HG02973 (cell line): ENCODE measurements at regions not wholly inside any gene's neighbourhood (a gene's known extent, or its start where the extent isn't known, plus 50 kb on each side); places are given as distances from the start of the nearest gene placed in this dataset.
"Not testable (repeated sequence)": the region's sequence is repeated elsewhere in the genome, so short reads cannot be mapped to it uniquely, and the experiment has no call there.

Source experiments
- ATAC-seq: cut with Tn5 transposase; IDR thresholded peaks from one replicate; pipeline ENCODE4 v1.9.1; 2021; ENCODE audit warnings: moderate library complexity; ENCODE audit not compliant: unreplicated experiment

DNA sequence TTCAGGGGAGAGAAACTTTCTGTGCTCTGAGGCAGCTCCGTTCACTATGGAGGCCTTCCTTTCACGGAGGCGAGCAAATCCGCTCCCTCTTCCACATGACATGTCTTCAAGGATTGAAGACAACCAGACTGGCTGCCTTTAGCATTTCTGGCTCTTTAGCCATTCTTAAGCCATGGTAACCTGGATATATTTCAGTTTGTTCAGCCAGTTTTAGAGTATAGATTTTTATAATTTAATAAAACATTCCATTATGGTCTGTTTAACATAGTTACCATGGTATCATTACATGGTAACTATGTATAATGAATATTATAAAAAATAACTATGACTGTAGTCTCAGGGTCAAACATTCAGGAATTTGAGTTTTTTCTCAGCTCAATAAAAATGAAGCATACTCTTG, 54.2 kb upstream of the NFIA start:
- no peak for ATAC-seq

- not testable (repeated sequence) for ATAC-seq
Observed at GRCh38 chr1:61018068-61018467, 64.3 kb upstream of the NFIA start.

DNA sequence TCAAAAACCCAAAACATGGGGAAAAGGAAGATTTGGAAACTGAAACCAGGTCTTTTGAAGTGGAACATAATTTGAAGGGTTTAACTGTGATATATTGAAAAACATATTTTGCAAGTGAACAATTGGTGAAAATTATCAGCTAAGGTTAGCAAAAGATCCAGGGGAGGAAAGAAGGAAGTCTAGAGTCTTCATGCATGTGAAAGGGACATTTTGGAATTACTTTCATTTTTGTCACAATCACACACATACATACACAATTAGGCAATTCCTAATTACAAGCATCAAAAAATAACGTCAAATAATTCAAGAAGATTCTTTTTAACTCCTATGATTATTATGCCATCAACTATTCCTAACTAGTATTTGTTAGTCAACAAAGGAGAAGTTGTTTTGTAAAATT, 64.7 kb upstream of the NFIA start:
- no peak for ATAC-seq

DNA sequence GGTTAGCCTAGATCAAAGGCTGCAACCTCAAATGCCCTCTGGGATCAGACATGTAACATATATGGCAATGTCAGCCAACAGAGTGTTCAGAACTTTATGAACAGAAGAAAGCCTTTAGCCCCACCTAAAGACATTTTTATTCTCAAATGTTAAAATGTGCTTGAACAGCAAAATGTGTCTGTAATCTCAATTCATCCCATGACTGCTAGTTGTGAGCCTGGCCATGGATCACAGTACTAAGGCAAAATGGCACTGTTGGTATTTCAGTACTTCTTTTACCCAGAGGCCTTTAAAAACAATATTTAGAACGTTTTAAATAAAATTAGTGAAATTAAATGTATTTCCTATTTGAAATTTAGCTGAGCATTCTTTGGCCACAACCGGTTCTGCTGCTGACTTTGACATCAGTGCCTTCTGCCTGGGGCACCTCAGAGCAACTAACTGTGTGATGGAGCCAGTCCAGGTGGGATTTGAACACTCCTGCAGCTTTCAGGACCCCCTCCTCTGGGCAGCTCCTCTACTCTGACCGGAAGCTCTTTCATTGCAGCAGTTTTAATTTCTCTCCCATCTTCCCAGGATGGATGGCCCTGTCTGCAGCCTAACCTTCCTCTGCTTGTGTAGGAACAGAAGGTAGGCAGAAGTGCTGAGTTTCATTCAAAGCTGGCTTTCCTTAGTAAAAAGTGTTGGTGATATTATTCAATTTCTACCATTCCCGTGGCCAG, 68.3 kb upstream of the NFIA start:
- no peak for ATAC-seq

- ATAC-seq = no peak
Observed at GRCh38 chr1:61013189-61013945, 69.0 kb upstream of the NFIA start.

DNA sequence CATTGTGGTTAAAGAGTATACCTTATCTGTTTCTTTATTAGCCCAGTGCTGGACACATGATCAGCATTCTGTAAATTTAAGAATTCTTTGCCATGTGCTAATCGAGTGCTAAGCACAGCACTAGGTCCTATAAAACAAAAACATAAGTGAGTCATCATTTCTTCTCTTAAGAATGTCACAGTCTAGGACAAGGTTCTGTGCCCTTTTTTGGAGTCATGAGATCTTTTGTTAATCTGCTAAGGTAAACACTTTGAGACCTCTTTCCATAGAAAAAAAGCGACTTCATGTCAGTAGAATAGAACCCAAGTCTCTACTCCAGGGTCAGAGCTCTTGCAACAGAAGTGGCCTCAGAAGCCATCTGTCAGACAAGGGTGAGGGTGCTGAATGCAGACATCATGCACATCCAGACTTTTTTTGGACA, 70.0 kb upstream of the NFIA start:
- no peak for ATAC-seq

DNA sequence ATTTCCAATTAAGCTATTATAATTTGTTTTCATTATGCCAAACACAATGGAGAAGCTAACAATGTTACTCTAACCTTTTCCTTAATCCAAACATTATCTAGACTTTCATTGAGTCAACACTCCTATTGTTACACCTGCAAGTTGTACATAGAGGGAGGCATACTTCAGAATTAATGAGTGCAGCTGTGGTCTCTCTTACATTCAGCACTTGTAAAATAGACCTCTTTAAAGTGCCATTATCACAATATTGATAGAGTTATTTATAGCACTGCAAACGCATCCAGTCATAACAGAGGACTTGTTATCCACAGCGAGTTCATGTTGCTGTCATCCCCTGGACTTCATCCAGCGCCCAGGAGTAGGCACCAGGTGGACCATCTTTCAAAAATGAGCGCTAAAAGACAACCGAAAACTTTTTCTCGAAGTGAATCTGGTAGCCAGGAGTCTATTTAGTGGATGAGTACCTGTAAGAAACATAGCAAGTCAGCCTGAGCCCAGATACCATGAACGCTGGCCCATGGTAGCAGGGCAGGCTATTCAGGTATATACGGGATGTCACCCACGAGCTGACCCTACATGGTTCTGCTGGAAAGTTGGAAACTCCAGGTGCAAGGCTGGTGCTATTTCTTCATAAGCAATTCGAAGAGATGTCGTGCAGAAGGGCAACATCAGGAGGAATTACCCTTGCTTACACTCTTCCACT, 70.6 kb upstream of the NFIA start:
- no peak for ATAC-seq

DNA sequence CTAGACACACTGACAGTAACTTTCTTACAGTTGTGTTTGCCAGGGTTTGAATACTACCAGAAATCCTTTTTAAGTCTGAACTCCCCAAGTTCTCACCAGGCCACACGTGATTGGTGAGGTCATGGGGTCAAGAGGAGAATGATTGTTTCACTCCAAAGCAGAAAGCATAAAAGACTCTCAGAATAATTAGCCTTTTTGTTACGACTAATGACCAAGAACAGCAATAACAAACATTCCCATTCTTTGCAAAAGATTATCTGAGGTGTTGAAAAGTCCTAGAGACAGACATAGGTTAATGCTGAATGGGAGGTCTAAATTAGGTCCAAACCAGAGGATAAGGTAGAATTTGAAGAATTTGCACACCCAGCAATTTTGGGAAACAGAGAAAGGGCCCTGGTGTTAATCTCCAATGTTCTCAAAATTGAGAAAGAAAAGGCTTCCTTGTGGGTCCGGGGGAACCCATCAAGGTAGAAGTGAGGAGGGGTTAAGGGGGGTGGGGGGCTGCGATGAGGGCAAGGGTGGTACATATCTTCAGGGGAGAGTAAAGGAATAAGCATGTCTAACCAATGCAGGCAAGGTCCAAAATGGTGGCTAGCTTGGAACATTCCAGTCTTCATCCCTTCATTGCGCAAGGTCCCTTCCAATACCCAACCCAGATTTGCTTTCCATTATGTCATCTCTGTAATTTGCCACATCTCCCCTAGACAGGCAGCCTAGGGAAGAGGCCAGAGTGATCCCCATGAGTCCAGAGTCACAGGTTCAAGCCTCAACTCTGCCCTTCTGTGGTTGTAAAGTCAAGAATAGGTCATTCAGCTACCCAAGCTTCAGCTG, 74.6 kb upstream of the NFIA start:
- no peak for ATAC-seq

DNA sequence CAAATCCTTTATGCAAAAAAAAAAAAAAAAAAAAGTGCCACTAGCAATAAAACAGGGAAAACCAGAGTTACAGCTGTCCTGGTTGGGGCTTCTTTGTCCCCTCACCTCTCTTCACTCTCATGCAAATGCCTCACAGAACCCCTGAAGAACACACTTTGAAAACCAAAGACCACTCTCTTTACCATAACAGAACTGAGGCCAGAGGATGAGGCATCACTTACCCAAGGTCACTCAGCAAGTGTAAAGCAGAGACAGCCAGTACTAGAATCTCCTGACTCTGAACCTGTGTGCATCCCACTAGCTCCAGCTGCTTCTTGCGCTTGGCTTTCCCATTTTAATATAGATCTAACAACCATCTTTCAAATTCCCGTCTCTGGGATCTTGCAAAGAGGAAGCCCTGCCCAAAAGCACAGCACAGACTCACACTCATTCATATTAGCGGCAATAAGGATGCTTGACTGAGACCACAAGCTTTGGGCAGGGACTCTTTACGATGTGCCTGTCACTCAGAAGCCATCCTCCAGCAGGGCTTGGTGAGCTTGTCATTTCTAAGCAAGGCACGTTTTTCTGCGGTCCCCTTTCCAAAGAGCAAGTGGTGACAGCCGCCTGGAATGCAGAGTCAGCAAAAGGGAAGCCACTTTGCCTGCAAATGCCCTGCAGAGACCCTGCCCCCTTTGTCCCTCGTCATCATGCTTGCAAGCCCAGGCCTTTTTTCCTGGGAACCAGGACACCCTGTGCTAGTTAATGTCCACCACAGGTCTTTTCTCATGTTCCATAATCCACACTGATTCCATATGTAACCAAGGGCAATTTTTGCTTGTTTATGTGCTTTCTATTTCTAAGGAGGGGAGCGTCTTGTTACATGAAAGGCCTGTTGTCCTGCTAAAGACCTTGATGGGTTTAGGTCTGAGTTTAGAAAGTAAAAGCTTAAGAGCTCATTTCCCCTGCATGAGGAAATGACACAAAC, 76.5 kb upstream of the NFIA start:
- no peak for ATAC-seq

- no peak for ATAC-seq
Observed at GRCh38 chr1:61004262-61005003, 77.9 kb upstream of the NFIA start.

GRCh38 chr1:61000327-61000726, 82.0 kb upstream of the NFIA start:
- ATAC-seq = no peak

DNA sequence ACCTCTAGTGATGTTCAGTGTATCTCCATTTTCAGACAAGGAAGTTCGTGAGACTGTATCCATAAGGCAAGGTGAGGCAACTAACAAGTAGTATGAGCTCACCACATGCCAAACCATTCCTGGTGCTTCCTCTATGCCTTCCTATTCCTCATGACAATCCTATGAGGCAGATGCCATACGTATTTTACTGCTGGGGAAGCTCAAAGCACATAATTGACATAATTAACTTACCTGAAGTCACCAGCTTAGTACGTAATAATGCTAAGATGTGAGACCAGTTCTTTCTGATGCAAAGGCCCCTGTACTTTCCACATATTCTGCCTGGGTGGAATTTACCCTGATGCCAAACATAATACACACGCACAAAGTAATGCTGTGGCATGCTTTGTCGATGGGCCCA, 83.6 kb upstream of the NFIA start:
- ATAC-seq = no peak

DNA sequence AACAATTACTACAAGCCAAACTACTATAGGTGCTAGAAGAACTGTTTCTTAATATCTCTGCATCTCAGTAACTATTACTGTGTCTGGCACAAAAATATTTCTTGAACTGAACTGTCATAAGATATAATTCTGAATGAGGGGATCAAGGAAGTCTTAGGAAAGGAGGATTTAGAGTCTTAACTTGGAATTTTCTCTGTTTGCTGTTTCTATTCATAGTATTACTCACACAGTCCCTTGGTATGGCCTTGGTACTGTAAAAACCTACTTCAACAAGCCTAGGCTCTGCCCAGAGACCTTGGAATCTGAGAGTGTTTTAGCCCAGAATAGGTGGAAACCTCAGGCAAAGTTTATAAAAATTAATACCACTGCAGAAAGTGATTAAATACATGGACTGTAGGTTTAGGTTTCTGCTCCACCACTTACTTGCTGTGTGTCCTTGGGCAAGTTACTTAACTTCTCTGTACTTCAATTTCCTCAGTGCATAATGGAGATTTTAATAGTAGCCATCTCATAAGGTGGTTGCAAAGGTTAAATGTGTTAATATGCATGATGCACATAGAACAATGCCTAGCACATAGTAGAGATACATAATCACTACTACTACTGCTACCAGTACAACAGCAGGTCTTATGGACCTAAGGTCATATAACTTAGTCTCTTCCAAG, 87.4 kb upstream of the NFIA start:
- ATAC-seq = no peak

DNA sequence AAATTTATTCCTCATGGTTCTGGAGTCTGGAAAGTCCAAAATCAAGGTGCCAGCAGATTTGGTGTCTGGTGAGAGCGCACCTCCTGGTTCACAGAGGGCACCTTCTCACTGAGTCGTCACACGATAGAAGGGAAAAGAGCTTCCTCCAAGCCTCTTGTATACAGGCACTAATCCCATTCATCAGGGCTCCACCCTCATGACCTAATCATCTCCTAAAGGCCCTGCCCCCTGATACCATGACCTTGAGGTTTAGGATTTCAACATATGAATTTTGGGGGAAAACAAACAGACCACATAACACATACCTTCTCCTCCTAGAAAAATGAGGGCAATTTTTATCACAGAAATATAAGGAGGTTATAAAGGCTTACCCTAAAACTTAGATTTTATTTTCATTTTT, 88.0 kb upstream of the NFIA start:
- no peak for ATAC-seq

DNA sequence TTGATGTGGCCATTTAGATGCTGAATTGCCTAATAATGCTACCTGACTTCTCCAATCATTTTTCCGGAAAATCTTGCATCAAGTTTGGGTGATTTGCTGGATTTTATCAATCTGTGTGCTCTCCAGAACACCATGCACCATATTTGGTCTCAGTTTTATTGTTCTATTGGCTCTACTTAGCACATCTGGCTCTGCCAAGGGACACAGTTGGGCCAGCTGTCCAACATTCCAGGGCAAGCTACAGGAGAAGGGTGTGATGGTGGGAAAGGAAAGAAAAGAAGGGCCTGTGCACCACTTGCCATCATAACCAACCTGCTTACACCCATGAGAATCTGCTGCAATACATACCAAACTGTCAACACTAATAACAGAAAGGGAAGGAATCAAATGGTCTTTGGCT, 90.2 kb upstream of the NFIA start:
- no peak for ATAC-seq

DNA sequence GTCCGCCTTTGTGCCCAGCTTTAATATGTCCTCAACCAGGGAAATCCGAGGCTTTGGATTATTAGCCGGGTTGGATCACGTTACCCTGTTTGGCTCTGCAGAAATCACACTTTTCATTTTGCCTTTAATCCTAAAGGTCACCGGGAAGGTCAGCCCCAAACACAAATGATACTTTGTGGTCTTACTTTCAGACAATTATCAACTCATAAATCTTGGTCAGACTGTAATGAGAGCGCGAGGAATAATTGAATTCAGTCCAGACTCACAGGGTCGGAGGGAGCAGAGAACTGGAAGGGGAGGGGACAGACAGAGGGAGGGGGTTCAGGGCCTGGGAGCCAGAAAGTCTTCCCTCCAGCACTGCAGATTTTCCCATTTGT, 91.7 kb upstream of the NFIA start:
- ATAC-seq = no peak

GRCh38 chr1:60989749-60990713, 92.3 kb upstream of the NFIA start:
- ATAC-seq = no peak

DNA sequence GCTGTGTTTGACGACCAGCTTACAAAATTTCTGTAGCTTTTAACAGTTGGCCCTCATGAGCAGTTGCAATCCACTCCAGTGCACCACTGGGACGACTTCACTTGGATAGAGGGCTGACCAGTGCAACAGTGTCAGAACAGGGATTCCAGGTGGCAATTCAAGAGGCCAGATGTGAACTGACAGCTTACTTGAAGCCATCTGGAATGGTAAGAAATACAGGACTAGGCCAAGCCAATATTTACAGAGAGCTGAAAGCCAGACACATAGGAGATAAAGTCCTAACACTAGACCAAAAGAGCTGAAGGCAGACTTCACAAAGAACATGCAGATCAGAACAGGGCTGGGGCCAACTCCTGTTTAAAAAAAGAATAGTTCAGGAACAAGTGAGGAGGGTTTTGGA, 93.5 kb upstream of the NFIA start:
- ATAC-seq = no peak
